ENCODE measurements at regions not wholly inside any gene's neighbourhood (a gene's known extent, or its start where the extent isn't known, plus 50 kb on each side); places are given as distances from the start of the nearest gene placed in this dataset.
"Not testable (repeated sequence)": the region's sequence is repeated elsewhere in the genome, so short reads cannot be mapped to it uniquely, and the experiment has no call there.

DNA sequence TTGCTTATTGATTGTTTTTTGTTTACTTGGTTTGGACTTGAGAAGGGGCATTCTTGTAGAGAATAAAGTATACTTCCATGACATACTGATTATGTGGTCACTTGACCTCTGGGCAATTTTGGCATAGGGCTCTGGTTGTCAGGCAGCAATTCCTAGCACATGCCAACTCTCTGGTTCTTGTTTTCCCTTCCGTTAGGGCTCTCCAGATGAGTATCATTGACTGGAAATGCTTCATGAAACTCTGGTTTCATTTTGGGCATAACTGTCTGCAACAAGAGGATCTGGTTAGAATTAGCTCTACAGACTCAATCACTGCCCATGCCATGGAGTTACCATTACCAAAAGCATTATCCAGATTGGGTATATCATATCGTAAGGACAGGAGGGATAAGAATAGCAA is 1057.9 kb downstream of the FAT4 start:
- DNase-seq: no peak

DNA sequence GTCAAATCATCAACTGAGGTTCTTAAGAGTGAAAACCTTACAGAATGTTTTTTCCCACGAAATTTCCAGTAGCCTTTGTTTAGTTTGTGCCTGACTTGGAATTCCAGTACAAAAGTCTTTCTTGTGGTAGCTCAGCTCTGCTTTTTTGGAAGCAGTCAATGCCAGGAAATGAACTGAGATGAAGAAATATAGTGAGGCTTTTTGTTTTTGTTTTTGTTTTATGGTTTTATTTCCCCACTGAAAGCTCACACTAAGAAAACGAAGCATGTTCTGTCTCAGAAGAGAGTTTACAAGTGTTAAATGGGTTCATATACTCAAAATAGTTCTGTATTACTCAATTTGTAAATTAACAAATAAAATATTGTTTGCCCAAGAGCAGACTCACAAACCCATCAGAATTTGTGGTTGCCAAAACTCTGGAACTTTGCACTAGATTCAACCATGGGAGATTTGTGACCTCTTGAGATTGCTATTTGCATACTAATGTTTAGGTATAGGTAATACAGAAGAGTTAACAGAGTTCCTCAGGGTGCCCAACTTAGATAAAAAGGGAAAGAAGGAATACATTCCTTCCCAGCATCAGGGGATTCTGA is 1060.8 kb downstream of the FAT4 start:
- DNase-seq: no peak

DNA sequence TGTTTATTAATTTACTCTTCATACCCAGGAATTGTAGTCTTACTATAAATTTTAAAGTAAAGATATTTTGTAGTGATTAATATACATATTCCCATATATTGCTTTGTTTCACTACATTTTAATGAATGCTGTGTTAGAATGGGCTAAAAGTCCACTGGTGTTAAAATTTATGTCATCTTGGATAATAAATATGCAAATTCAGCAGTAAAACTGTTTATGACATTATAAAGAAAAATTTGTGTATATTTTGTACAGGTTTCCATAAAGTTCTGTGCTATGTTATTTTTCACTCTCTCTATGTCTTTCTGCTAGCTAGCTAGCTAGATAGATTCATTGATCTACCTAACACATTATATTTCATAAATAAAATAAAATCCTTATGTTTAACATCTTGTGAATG is 1071.2 kb downstream of the FAT4 start:
- DNase-seq: no peak

DNA sequence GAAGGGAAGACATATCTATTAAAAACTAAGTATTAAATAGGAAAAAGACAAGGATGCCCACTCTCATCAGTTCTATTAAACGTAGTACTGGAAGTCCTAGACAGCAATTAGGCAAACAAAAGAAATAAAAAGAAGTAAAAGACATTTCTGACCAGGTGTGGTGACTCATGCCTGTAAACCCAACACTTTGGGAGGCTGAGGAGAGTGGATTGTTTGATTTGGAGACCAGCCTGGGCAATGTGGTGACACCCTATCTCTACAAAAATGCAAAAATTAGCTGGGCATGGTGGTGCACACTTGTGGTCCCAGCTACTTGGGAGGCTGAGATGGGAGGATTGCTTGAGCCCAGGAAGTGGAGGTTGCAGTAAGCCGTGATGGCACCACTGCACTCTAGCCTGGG is 1071.8 kb downstream of the FAT4 start:
- no peak for DNase-seq

DNA sequence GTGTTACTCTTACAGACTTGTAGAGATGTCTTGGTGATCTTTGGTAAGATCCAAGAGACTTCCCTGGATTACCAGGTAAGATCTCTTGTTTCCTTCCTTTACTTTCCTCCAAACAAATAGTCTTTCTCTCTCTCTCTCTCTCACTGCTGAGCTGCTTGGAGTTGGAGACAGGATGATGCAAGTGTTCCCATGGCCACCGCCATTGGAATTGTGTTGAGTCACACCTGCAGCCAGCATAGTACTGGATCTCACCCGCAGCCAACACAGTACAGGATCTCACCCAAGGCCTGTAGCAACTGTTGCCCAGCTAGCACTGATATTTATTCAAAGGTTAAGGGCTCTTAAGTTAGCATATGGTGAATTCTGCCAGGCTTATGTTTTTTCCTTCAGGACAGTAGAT is 1080.9 kb downstream of the FAT4 start:
- no peak for DNase-seq

DNA sequence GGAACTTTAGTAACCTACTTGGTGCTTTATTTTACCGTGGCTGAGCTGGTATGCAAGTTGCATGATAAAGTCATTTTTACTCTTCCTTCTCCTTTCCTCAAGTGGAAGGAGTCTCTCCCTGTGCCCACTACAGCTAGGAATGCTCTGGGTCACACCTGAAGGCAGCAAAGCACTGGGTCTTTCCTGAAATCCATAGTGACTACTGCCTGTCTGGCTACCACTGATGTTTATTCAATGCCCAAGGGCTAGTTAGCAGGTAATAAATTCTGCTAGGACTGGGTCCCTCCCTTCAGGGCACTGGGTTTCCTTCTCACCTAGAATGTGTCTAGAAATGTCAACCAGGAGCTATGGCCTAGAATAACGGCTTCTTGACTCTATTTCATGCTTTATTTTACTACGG is 1081.4 kb downstream of the FAT4 start:
- no peak for DNase-seq

DNA sequence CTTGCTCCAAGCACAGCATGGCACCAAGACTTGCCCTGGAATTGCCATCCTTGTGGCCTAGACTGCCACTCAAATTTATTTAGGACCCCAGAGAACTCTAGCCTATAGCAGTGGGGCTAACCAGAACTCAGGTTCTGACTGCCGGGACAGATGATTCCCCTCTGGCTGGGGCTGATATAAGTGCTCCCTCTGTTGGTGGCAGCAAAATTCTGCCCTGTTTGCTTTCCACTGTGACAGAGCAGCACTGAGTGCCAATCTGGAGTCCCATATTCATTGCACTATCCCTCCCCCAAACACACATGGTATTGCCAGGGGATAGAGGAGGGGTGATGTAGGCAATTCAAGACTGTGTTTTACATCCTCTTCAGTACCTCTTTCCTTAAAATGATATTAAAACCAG is 1081.9 kb downstream of the FAT4 start:
- no peak for DNase-seq

DNA sequence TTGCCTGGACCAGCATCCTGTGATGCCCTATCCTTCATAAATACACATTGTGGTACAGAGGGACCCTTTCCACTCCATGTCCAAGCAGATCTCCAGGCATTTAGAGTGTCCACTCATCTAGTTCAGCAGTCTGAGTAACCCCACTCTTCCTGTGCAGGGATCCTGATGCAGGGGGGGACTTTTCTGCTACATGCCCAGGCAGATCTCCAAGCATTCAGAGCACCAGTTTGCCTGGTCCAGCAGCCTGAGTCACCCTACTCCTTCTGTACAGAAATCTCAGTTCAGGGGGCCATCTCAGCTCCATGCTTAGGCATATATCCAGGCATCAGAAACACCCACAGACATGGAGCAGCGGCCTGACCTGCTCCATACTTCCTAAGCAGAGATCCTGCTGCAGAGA is 1089.8 kb downstream of the FAT4 start:
- DNase-seq: no peak

DNA sequence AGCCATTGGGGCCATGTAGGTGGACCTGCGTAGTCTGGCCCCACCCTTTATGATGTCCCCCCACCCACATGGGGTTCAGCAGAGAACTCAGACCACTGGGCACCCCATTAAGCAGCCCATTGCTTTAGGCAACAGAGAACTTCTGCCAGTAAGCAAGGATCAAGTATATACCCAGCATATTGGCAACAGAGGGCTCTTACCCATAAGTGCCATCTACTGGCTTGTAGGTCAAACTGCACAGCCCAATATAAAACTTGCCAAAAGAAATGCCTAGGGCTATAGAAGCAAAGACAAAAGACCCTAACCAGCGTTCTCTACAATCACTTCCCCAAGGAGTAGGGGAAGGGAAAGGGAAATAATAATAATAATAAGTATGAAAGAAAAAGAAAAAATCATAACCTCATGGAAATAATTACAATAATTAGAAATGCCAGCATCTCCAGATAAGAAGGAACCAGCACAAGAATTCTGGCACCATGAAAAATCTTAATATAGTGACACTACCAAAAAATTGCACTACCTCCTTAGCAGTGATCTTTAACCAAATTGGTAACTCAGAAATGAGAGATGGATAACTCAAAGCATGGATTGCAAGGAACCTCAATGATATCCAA is 1090.7 kb downstream of the FAT4 start:
- DNase-seq: no peak

DNA sequence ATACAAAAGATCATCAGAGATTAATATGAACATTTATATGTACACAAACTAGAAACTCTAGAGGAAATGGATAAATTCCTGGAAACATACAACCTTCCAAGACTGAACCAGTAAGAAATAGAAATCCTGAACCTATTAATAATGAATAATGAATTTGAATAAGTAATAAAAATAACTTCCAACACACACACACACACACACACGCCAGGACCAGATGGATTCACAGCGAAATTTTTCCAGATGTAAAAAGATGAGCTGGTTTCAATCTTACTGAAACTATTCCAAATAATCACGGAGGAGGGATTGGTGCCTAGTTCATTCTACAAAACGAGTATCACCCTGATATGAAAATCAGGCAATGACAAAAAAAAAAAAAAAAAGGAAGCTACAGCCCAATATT is 1095.0 kb downstream of the FAT4 start:
- no peak for DNase-seq

DNA sequence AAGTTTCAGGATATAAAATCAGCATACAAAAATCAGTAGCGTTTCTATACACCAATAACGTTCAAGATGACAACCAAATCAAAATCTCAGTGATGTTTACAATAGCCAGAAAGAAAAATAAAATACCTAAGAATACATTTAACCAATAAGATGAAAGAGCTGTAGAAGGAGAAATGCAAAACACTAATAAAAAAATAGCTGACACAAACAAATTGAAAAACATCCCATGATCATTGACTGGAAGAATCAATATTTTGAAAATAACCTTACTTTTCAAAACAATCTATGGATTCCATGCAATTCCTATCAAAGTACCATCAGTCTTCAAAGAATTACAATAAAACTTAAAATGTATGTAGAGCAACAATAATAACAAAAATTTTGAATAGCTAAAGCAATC is 1096.3 kb downstream of the FAT4 start:
- DNase-seq: no peak

DNA sequence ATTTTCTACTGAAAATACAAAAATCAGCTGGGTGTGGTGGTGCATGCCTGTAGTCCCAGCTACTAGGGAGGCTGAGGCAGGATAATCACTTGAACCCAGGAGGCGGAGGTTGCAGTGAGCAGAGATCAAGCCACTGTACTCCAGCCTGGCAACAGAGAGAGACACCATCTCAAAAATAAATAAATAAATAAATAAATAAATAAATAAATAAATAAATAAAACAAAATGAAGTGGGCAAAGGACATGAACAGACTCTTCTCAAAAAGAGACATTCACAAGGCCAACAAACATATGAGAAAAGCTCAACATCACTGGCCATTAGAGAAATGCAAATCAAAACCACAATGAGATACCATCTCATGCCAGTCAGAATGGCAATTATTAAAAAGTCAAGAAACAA is 1097.6 kb downstream of the FAT4 start:
- DNase-seq: not testable (repeated sequence)

DNA sequence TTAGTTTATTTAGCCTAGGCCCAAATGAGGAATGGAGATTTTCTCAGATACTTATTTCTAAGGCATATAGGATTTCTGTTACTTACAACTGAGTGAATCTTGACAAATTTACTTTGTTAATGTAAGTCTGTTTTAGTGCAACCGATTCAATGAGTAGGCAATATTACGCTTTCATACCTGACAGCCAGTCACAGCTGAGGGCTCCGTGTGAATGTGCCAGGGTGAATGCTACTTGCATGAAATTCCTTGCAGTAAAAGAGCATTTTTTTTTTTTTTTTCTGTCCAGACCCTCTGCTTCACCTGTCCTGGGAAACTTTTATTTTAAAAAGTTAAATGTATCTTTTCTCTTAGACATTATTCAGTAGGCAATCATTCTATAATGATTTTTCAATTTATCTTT is 1100.0 kb downstream of the FAT4 start:
- DNase-seq: no peak

DNA sequence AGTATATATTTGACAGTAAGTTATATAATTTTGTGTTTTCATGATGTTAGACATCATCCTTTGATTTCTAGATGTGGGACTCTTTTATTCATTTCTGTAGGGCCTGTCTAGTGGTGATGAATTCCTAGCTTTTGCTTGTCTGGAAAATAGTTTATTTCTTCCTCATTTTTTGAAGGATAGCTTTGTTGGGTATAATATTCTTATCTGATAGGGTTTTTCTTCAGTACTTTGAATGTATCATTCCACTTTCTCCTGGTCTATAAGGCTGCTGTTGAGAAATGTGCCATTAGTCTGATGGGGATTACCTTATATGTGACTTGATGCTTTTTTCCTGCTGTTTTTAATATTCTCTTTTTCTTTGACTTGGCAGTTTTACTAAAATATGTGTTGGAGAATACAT is 1104.5 kb downstream of the FAT4 start:
- no peak for DNase-seq

DNA sequence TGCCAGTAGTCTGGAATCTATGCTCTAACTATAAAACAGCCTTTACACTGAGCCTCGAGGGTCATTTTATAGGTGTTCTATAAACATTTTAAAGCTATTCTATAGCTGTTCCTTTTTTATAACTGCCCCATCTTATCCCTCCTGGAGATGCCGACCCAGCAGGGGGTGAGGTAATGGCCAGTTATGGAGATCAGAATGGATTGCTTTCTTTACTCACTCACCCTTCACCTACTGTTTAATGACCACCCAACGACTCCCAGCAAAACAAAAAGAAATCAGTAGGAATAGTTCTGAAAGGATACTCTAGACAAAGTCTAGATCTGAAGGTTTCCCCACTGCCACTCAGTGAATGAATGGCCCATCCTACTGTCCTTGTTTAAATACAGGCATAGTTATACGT is 1113.1 kb downstream of the FAT4 start:
- DNase-seq: no peak

DNA sequence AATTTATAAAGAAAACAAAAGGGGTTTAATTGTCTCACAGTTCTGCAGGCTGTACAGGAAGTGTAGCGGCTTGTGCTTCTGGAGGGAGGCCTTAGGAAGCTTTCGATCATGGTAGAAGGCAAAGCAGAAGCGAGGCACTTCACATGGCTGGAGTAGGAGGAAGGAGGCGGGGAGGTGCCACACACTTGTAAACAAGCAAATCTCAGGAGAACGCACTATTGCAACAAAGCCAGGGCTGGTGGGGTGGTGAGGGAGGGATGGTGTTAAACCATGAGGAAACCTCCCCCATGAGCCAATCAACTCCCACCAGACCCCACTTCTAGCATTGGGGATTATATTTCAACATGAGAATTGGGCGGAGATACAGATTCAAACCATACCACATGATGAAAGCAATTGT is 1116.3 kb downstream of the FAT4 start:
- DNase-seq: no peak

DNA sequence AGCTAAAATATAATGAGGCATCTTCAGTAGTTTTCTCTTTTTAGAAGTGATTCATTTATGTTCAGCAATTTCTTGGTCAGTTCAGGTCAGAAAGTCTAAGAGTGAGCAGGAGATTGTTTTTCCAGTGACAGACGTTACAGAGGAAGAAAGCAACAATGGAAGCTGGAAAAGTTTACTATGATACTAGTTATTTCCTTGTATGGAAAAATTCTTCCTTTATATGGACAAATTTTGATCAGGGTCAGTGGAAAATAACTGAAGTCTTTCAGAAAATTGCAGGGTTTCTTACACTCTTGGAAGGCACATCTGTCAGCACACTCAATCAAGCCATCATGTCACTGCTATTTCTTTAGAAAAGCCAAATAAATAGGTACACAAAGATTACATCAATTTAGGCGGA is 1120.7 kb downstream of the FAT4 start:
- no peak for DNase-seq

DNA sequence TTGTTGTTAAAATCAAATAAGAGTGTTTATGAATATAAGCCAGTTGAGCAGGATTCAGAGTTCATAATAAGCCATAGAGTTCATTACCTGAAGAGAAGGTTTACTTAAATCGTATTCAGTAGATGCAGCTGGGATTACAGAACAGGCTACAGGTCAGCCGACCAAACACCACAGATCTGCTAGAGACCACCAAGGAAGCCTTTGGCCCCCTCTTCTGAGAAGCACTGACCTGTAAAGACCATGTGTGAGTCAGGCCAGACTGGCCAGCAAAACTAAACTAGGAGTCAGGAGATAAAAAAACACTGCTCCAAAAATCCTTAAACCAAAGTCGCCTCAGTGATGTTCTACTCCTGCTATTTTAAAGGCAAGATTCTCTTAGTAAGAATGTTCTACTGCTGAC is 1125.5 kb downstream of the FAT4 start:
- no peak for DNase-seq

DNA sequence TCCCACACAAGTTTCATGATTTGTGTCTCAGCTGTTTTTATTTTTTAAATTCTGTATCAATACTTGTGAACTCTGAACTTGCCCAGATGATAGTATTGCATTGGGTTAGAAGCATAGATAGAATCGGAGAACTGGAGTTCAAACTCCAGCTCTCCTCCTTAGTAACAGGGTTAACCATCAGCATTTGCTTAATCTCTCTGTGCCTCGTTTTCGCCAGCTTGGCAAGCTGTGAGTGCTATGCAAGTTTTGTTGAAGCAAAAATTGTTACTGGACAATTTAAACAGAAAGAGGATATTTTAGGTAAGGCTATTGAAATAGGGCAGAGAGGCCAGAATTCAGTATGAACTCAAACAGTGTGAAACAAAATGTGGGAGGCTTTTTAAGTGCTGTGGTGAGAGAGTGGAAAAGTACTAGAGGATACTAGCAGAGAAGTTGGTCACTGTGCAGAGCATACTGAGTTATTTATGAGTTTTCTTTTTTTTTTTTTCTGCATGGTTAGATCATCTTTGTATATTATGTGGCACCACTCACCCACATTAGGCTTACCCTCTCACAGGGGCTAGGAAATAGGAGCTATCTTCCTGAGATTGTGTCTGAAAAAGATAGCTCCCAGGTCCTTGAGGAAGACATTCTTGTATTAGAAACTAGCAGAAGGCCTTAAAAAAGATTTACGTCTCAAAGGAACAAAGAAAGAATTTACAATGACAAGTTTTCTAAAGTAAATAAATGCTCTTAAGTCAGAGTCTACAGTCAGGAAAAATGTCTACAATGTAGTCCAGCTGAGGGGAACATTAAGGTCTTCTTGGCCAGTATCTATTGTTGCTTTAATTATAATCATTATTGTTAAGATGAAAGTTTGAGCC is 1126.6 kb downstream of the FAT4 start:
- DNase-seq: no peak

DNA sequence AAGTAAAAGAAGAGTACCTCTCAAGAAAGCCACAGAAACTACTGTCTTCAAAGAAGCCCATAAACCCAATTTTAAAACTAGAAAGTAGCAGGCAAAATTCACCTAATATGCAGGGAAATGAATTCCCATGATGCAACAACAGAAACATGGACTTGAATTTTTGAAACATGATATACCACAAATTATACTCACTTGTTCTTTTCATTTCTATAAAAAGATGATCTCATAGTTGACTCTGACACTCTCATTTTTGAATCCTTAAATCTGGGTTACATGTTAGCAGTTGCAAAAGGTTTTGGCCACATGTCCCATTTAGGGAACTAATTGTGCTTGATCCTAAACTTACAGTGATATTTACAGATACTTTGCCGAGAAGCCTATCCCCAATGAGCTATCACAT is 1130.8 kb downstream of the FAT4 start:
- no peak for DNase-seq

DNA sequence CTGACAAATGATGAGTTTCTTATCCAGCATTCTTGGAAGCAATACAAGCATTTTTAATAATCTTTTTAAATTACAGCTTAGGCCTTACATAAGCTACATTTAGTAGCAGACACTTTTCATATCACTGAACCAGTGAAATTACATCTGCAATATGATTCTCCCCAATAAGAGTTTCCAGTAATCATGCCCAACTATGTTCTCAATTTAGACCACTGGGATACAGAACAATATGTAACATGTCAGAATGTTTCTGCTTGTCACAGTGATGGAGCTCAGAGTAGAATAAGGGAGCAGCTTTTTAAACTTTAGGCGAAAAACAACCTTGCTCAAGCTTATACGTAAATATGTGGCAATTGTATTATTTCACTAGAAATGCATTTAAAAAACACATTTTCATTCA is 1132.2 kb downstream of the FAT4 start:
- no peak for DNase-seq

DNA sequence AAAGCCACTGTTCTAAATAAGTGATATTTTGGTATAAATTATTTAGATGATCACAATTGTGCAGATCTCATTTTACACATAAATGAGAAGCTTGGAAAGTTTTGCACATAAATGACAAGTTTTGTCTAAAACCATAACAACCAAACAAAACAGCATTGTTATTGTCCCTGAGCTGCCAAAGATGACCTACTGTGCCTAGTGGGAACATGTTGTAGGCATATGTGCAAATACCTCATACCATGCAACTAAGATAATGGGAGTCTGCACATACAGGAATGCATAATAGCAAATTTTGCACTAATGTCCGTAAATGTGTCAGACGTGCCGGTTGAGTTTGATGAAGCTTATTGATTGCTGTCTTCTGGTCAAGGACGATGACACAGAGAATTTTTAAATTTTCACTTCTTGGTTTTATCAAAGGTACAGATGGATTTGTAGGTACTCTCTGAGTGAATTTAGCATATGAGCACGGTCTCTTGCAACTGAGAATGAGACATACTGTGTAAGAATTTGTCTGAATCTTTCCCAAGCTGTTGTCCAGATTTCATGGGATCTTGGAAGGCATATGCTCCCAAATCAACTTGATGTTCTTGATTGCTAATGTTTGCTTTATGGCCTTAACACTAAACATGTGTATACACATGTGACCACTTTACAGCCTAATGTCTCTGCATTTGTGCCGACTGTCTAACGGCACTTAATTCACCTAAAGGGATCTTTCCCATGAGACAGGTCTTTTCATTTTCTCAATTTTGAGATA is 1133.5 kb downstream of the FAT4 start:
- no peak for DNase-seq

DNA sequence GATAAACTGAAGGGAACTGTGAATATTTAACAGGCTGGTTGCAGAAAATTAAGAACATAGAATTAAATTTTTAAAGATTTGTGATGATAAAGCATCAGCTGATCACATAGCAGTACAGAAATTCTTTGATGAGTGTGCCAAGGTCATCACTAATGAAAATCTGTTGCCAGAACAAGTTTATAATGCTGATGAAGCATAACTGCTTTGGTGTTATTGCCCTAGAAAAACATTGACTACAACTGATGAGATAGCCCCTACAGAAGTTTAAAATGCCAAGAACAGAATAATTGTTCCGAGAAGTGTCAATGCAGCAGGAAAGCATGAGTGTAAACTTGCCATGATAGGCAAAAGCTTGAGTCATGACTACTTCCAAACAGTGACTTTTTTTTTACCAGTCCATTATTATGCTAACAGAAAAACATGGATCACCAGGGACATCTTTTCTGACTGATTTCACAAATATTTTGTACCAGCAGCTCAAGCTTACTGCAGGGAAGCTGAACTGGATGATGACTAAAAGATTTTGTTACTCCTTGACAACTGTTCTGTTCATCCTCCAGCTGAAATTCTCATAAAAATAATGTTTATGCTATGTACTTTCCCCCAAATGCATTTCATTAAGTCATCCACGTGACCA is 1136.6 kb downstream of the FAT4 start:
- DNase-seq: no peak

Data from 8988T (cell line).